ENCODE measurements at regions not wholly inside any gene's neighbourhood (a gene's known extent, or its start where the extent isn't known, plus 50 kb on each side); places are given as distances from the start of the nearest gene placed in this dataset.

GRCh38 chr12:87812681-87813080 lies 216.5 kb downstream of the C12orf50 start:
- no peak for TF ChIP-seq CTCF (IDR thresholded peaks at IDR 0.05)
- no peak for TF ChIP-seq EZH2phosphoT487 (IDR thresholded peaks at IDR 0.05)
